Fibroblast of pulmonary artery (primary cell): ENCODE measurements at regions not wholly inside any gene's neighbourhood (a gene's known extent, or its start where the extent isn't known, plus 50 kb on each side); places are given as distances from the start of the nearest gene placed in this dataset.

ENCODE experiments used
- DNase-seq: peaks from one replicate; pipeline ENCODE4 v3.0.0-alpha.2; 2010; ENCODE audit warnings: low read depth
- H3K4me3 ChIP-seq: replicated peaks from 2 replicates; pipeline ENCODE4 v1.5.1; 2011; ENCODE audit warnings: low read depth, mild to moderate bottlenecking, control low read depth, low read length, moderate library complexity
- TF ChIP-seq, protein P1 (sequence below): IDR thresholded peaks from 2 replicates; pipeline ENCODE4 v1.5.1; 2011; ENCODE audit warnings: mild to moderate bottlenecking, control low read depth, low read length, inconsistent platforms; ENCODE audit errors: missing control alignments

DNA sequence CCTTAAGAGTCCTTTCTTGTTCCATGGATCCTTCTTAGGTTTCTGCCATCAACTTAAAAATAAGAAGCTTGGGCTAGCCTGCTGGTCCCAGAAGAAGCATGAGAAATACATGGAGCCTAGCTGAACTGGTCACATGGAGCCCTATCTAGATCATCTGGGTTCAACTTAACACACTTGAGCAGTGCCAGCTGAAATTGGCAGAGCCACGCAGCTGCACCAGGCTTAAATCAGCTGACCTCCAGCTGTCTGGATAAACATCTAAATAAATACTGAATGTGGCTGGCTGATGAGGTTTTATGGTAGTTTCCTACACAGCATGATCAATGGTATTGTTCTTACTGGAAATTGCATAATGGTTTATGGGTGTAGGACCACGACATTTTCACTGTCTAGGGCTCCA, 598.4 kb upstream of the FAM241A start:
- no peak overlapping the region for H3K4me3 ChIP-seq
- DNase-seq, result no peak
- TF ChIP-seq, protein P1, sequence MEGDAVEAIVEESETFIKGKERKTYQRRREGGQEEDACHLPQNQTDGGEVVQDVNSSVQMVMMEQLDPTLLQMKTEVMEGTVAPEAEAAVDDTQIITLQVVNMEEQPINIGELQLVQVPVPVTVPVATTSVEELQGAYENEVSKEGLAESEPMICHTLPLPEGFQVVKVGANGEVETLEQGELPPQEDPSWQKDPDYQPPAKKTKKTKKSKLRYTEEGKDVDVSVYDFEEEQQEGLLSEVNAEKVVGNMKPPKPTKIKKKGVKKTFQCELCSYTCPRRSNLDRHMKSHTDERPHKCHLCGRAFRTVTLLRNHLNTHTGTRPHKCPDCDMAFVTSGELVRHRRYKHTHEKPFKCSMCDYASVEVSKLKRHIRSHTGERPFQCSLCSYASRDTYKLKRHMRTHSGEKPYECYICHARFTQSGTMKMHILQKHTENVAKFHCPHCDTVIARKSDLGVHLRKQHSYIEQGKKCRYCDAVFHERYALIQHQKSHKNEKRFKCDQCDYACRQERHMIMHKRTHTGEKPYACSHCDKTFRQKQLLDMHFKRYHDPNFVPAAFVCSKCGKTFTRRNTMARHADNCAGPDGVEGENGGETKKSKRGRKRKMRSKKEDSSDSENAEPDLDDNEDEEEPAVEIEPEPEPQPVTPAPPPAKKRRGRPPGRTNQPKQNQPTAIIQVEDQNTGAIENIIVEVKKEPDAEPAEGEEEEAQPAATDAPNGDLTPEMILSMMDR, result no peak

DNA sequence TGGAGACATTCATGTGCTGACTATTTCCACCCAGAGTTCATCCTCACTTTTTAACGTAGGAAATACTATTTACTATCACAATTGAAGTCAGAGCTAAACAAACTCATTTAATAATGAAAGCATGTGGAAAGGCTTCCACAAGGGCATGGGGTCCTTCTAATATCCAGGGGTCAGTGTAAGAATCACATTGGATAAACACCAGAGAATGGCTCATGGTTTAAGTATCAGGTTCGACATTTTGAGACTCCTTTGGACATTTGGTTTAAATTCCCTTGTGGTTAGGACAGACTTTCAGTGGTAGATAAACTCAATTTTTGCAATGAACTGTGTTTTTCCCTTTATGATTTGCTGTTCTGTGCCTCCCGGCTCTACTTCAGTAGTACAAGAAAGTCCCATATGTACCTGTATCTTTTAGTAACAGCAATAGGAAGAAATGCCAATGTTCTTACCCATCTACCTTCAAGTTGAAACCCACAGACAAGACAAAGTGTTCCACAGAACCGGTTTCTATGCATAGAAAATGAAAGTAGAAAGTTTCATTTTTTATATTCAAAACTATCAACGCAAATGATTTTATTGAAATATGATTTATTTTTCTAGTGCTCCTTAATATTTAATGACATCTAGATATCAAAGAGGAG, 589.0 kb upstream of the FAM241A start:
- H3K4me3 ChIP-seq, result no peak overlapping the region
- TF ChIP-seq, protein P1, result no peak
- DNase-seq, result no peak

DNA sequence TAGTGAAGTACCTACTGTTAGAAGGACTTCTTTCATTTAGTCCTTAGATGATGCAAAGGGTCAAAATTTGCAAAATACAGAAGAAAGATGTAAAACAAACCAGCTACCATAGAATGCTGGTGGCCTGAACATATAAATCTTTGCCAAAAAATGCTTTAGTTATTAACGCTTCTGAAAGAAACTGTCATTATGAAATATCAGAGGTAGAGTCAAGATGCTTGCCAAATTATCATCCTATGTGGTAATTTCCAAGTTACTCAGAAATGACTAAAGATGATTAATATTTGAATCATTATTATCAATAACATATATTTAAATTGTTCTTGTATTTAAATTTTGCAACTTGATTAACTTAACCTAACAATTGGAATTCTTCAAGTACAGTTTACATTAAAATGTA, 588.4 kb upstream of the FAM241A start:
- no peak overlapping the region for H3K4me3 ChIP-seq
- no peak for DNase-seq
- TF ChIP-seq, protein P1, result no peak

DNA sequence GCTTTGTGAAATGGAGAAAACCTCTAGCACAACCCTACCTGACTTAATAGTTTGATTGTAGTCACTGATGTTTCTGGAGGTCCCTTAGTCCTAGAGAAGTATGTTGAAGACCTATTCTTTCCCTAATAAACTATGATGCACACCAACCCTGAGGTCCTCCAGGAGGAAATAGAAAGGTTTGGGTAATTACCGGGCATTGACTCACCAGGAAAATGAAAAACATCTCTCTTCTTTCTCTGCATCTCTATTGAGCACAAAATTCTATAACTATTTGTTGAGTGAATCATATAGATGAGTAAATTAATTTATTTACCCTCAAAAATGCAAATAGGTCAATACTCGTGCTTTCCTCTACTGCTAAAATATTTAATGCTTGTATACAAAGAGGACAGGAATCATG, 582.4 kb upstream of the FAM241A start:
- no peak overlapping the region for H3K4me3 ChIP-seq
- DNase-seq, result no peak
- TF ChIP-seq, protein P1, result no peak

DNA sequence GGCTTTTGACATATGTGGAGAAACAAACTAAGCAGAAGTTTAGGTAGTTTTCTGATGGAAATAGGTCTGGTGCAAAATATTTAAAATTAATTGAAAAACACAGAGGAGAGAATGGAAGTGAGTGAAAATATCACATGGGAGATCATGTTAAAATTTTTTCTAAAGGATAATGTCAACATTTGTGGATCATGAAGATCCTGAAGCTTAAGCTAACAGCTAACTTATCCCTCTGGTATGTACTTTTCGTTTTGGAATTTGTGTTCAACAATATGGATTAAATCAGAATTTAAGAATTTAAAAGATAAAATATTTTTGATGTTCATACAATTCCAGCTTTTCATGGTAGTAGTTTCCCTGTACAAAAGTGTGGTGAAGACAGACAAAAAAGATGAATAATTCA, 572.8 kb upstream of the FAM241A start:
- DNase-seq, result no peak
- no peak overlapping the region for H3K4me3 ChIP-seq
- TF ChIP-seq, protein P1, result no peak

DNA sequence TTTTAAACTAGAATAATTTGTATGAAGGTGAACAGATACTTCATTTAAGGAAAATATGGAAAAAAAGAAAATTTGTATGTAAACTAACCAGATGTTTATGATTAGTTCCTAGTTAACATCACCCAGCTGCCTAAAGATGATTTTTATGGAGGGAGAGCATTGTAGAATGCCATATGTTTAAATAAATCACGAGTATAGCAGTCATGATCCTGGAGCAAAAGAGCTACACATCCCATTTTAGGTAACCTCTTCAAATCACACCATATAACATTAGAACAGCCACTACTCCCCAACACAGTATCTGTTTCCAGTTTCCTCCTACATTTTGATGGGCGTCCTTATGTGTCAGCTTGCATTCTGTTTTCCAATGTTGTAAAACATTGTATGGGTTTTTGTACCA, 571.9 kb upstream of the FAM241A start:
- TF ChIP-seq, protein P1, result no peak
- no peak for DNase-seq

DNA sequence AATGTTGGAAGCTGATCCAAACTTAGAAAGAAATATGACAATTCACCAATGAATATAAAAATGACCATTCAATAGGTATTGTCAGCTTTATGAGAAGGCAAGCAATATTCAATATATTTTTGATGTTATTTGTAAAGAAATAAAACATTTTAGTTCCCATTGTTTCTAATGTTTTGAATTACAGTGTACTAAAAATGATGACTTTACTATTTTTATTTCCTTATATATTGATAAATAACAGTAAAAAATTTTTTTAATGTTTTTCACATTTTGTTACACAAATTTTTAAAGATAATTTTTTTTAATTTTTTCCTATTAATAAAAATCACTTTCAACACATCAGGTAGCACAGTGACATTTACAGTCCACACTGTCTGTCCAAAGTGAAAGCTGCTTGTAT, 565.5 kb upstream of the FAM241A start:
- TF ChIP-seq, protein P1, result no peak
- H3K4me3 ChIP-seq, result no peak overlapping the region
- no peak for DNase-seq

More for the DNA sequence above, 571.9 kb upstream of the FAM241A start:
- H3K4me3 ChIP-seq, result no peak overlapping the region
